Neural progenitor cell (in vitro differentiated cells): ENCODE measurements at regions not wholly inside any gene's neighbourhood (a gene's known extent, or its start where the extent isn't known, plus 50 kb on each side); places are given as distances from the start of the nearest gene placed in this dataset.

ENCODE experiments used
- DNase-seq: peaks from one replicate; pipeline ENCODE4 v3.0.0-alpha.2; 2016; ENCODE audit warnings: low spot score
- H2AFZ ChIP-seq: fragments of 200-600 bp; sonication (generic); replicated peaks from 2 replicates; pipeline ENCODE4 v1.6.1; 2016; ENCODE audit warnings: antibody characterized with exemption
- H3F3A ChIP-seq: fragments of 200-600 bp; sonication (generic); 2 replicates; pipeline ENCODE4 v1.6.1; 2016; ENCODE audit warnings: antibody characterized with exemption, low read depth
- H3K27ac ChIP-seq: fragments of 200-600 bp; sonication (generic); 2 replicates; pipeline ENCODE4 v1.5.1; 2016; ENCODE audit warnings: mild to moderate bottlenecking
- H3K27me3 ChIP-seq: fragments of 200-600 bp; sonication (generic); 2 replicates; pipeline ENCODE4 v1.6.1; 2016; ENCODE audit warnings: mild to moderate bottlenecking, moderate library complexity
- H3K36me3 ChIP-seq: fragments of 200-600 bp; sonication (generic); 2 replicates; pipeline ENCODE4 v1.5.1; 2016
- H3K4me1 ChIP-seq: fragments of 200-600 bp; sonication (generic); 2 replicates; pipeline ENCODE4 v1.6.1; 2016; ENCODE audit warnings: mixed run types
- H3K4me2 ChIP-seq: fragments of 200-600 bp; sonication (generic); 2 replicates; pipeline ENCODE4 v1.6.1; 2016
- H3K4me3 ChIP-seq: fragments of 200-600 bp; sonication (generic); 2 replicates; pipeline ENCODE4 v1.5.1; 2016
- H3K79me2 ChIP-seq: fragments of 200-600 bp; sonication (generic); 2 replicates; pipeline ENCODE4 v1.6.1; 2016; ENCODE audit warnings: low read depth
- H3K9ac ChIP-seq: fragments of 200-600 bp; sonication (generic); 2 replicates; pipeline ENCODE4 v1.6.1; 2016
- H3K9me3 ChIP-seq: fragments of 200-600 bp; sonication (generic); 2 replicates; pipeline ENCODE4 v1.5.1; 2016; ENCODE audit warnings: low read depth
- H4K20me1 ChIP-seq: fragments of 200-600 bp; sonication (generic); 2 replicates; pipeline ENCODE4 v1.6.1; 2016; ENCODE audit warnings: low read depth
- H3K27ac Mint-ChIP-seq: 3 replicates; pipeline ENCODE4 v1.8.0; 2021; ENCODE audit warnings: mixed read lengths
- H3K27me3 Mint-ChIP-seq: 2 replicates; pipeline ENCODE4 v1.8.0; 2022; ENCODE audit warnings: low read depth, mild to moderate bottlenecking, inconsistent platforms, moderate library complexity, mixed read lengths; ENCODE audit not compliant: insufficient read depth
- H3K36me3 Mint-ChIP-seq: 3 replicates; pipeline ENCODE4 v1.8.0; 2021; ENCODE audit warnings: mixed read lengths
- H3K4me1 Mint-ChIP-seq: 3 replicates; pipeline ENCODE4 v1.8.0; 2021; ENCODE audit warnings: mixed read lengths
- H3K4me3 Mint-ChIP-seq: 3 replicates; pipeline ENCODE4 v1.8.0; 2021; ENCODE audit warnings: mild to moderate bottlenecking, moderate library complexity, mixed read lengths
- H3K9me3 Mint-ChIP-seq: 3 replicates; pipeline ENCODE4 v1.8.0; 2020; ENCODE audit warnings: mixed read lengths
- EZH2 ChIP-seq: fragments of 200-600 bp; sonication (generic); IDR thresholded peaks from 2 replicates; pipeline ENCODE4 v1.6.1; 2017; ENCODE audit warnings: antibody characterized with exemption, mild to moderate bottlenecking, moderate library complexity
- EZH2phosphoT487 ChIP-seq: fragments of 200-600 bp; sonication (generic); IDR thresholded peaks from 2 replicates; pipeline ENCODE4 v1.6.1; 2017; ENCODE audit warnings: antibody characterized with exemption
- TF ChIP-seq, protein P1 (sequence below): fragments of 200-600 bp; sonication (generic); IDR thresholded peaks from 2 replicates; pipeline ENCODE4 v1.5.1; 2017; ENCODE audit warnings: antibody characterized with exemption, mild to moderate bottlenecking

DNA sequence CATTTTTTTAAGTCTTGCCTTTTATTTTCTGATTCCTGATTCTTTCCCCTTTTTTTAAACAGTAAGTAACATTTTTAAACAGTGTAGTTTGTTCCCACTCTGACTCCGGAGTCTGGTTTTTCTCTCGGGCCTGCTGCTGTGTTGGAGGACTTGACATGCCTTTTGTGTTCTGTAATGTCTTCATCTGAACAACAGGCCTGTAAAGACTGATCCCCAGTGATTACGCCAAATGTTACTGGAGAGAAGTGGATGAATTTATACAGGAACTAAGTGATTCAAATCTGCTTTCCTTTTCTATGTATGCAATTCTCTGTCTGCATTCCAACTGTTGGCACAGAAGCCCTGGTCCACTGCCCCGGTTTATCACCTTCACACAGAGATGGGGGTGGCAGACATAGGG is 54.3 kb upstream of the RMDN2 start:
- Histone ChIP-seq H3K27me3 (no peaks in the 10 kb centered on the region), H3K79me2 (no peaks in the 10 kb centered on the region), H3K9ac (no peak overlapping the region), H3K4me1 (peaks cover 7% of the 10 kb centered on the region), H3F3A (no peaks in the 10 kb centered on the region), H3K36me3 (no peaks in the 10 kb centered on the region), H2AFZ (no peak overlapping the region), H4K20me1 (no peaks in the 10 kb centered on the region), H3K4me3 (no peak overlapping the region), H3K9me3 (no peaks in the 10 kb centered on the region), H3K27ac (no peak overlapping the region), H3K4me2 (no peak overlapping the region)
- TF ChIP-seq, protein P1, sequence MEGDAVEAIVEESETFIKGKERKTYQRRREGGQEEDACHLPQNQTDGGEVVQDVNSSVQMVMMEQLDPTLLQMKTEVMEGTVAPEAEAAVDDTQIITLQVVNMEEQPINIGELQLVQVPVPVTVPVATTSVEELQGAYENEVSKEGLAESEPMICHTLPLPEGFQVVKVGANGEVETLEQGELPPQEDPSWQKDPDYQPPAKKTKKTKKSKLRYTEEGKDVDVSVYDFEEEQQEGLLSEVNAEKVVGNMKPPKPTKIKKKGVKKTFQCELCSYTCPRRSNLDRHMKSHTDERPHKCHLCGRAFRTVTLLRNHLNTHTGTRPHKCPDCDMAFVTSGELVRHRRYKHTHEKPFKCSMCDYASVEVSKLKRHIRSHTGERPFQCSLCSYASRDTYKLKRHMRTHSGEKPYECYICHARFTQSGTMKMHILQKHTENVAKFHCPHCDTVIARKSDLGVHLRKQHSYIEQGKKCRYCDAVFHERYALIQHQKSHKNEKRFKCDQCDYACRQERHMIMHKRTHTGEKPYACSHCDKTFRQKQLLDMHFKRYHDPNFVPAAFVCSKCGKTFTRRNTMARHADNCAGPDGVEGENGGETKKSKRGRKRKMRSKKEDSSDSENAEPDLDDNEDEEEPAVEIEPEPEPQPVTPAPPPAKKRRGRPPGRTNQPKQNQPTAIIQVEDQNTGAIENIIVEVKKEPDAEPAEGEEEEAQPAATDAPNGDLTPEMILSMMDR, result no peak
- TF ChIP-seq EZH2phosphoT487 (no peak), EZH2 (no peak)
- H3K4me1 Mint-ChIP-seq, result peaks cover 13% of the 10 kb centered on the region
- H3K27ac Mint-ChIP-seq, result no peak overlapping the region
- H3K27me3 Mint-ChIP-seq, result peaks cover 12% of the 10 kb centered on the region
- no peaks in the 10 kb centered on the region for H3K36me3 Mint-ChIP-seq
- H3K9me3 Mint-ChIP-seq, result no peaks in the 10 kb centered on the region
- H3K4me3 Mint-ChIP-seq, result no peak overlapping the region
- no peak for DNase-seq

DNA sequence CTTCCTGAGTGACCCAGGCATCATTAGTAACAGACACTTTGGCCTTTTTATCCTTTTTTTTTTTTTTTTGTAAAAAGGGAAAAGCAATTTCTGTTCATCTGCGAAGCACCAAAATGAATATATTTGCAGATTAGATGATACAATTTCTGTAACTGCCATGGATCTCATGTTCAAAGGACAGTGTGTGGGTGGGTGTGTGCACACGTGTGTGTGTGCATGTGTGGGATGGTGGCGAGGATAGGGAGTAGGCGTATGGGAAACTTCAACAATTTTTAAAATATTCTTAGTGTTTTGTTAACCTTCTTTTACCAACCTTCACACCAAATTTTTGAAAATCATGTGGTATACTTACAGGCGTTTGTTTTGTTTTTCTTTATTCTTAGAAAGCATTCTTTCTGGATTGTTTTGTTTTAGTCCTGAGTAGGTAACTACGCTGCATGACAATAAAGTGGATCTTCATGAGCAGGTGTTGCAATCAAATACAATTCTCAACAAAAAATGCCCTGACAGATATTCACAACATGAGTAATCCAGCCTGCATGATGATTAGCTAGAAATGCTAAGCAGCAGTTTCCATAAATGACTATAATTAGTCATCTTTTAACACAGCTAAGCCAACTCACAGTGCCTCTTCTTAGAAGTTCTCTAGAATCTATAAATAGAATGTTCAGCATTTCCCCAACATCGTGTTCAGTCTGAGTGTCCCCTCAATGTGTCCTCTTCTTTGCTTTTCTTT is 53.5 kb upstream of the RMDN2 start:
- no peaks in the 10 kb centered on the region for H3K79me2 ChIP-seq
- no peak overlapping the region for H3K4me2 ChIP-seq

DNA sequence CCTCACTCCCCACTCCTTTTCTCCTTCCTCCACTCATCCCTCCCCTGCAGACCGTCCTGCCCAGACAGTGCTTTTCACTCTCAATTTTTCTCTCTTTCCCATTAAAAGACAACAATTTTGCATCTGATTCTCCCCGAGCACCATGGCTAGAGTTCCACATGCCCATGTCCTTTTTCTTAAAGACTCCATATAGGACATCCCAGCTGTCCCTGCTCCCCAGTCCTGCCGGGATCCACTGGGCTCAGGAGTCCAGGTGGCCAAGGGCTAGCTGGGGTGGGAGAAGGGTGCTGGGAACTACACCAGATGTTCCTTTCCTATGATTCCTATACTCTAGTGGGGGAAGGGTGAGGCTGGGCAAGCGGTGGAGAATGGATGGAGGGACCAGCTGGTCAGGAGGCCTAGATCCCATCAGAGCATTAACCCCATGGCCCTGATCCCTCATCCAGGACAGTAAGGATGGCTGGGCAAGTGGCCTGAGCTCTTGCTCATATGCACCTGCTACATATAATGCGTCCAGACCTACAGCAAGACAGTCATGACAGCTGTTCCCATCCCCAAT is 52.8 kb upstream of the RMDN2 start:
- H3K4me2 ChIP-seq, result no peak overlapping the region
- H3K4me1 Mint-ChIP-seq, result peaks cover 15% of the 10 kb centered on the region

More for the DNA sequence above, 53.5 kb upstream of the RMDN2 start:
- no peaks in the 10 kb centered on the region for H3K36me3 ChIP-seq
- H3F3A ChIP-seq, result no peaks in the 10 kb centered on the region
- no peak for TF ChIP-seq EZH2phosphoT487
- TF ChIP-seq EZH2, result no peak
- TF ChIP-seq, protein P1, result no peak
- H3K4me1 ChIP-seq, result peaks cover 7% of the 10 kb centered on the region
- H3K9me3 ChIP-seq, result no peaks in the 10 kb centered on the region
- no peak overlapping the region for H3K27ac ChIP-seq
- H3K36me3 Mint-ChIP-seq, result no peaks in the 10 kb centered on the region
- no peak overlapping the region for H3K9ac ChIP-seq
- H3K4me3 Mint-ChIP-seq, result no peak overlapping the region
- peaks cover 16% of the 10 kb centered on the region for H3K4me1 Mint-ChIP-seq
- DNase-seq, result no peak
- H4K20me1 ChIP-seq, result no peaks in the 10 kb centered on the region
- H2AFZ ChIP-seq, result no peak overlapping the region
- peaks cover 12% of the 10 kb centered on the region for H3K27me3 Mint-ChIP-seq
- no peak overlapping the region for H3K27ac Mint-ChIP-seq
- no peaks in the 10 kb centered on the region for H3K27me3 ChIP-seq
- no peak overlapping the region for H3K4me3 ChIP-seq
- no peaks in the 10 kb centered on the region for H3K9me3 Mint-ChIP-seq

More for the DNA sequence above, 52.8 kb upstream of the RMDN2 start:
- Histone ChIP-seq H3K27me3 (no peaks in the 10 kb centered on the region), H4K20me1 (no peaks in the 10 kb centered on the region), H3F3A (no peaks in the 10 kb centered on the region), H3K27ac (no peak overlapping the region), H3K9me3 (no peaks in the 10 kb centered on the region), H3K9ac (no peak overlapping the region), H3K36me3 (no peaks in the 10 kb centered on the region), H2AFZ (no peak overlapping the region), H3K4me1 (peaks cover 7% of the 10 kb centered on the region), H3K79me2 (no peaks in the 10 kb centered on the region), H3K4me3 (no peak overlapping the region)
- Mint-ChIP-seq H3K4me3 (no peak overlapping the region), H3K36me3 (no peaks in the 10 kb centered on the region), H3K27ac (no peak overlapping the region), H3K27me3 (peaks cover 12% of the 10 kb centered on the region), H3K9me3 (no peaks in the 10 kb centered on the region)
- TF ChIP-seq EZH2, result no peak
- TF ChIP-seq, protein P1, result no peak
- TF ChIP-seq EZH2phosphoT487, result no peak
- no peak for DNase-seq
